ENCODE measurements at regions not wholly inside any gene's neighbourhood (a gene's known extent, or its start where the extent isn't known, plus 50 kb on each side); places are given as distances from the start of the nearest gene placed in this dataset.

- intact Hi-C loops (cut with DNase I): no loop called here
- DNase-seq (ENCODE audit: low spot score): no peak
Measured at GRCh38 chr10:42995537-42995936, 81.3 kb upstream of the RET start.

- intact Hi-C loops (cut with DNase I): no loop called here
- peak; percentile 71 for DNase-seq (ENCODE audit: low spot score)
Measured at GRCh38 chr10:42996588-42996987, 80.3 kb upstream of the RET start.

- intact Hi-C loops (cut with DNase I): no loop called here
- DNase-seq (ENCODE audit: low spot score): no peak
Measured at GRCh38 chr10:42997151-42997848, 79.6 kb upstream of the RET start.

GRCh38 chr10:42997849-42998165, 79.1 kb upstream of the RET start:
- intact Hi-C loops (cut with DNase I): no loop called here
- DNase-seq (ENCODE audit: low spot score): no peak

- DNase-seq (ENCODE audit: low spot score): no peak
- intact Hi-C loops (cut with DNase I): no loop called here
Measured at GRCh38 chr10:42998481-42999384, 78.1 kb upstream of the RET start.

- intact Hi-C loops (cut with DNase I): no loop called here
Measured at GRCh38 chr10:42999385-43000020, 77.4 kb upstream of the RET start.

GRCh38 chr10:43000021-43000411, 76.9 kb upstream of the RET start:
- intact Hi-C loops (cut with DNase I): no loop called here
- DNase-seq (ENCODE audit: low spot score): no peak

More at GRCh38 chr10:42999385-43000020, 77.4 kb upstream of the RET start:
- DNase-seq (ENCODE audit: low spot score): peak; percentile 67

GRCh38 chr10:43000651-43001426, 76.0 kb upstream of the RET start:
- intact Hi-C loops (cut with DNase I): no loop called here
- no peak for DNase-seq (ENCODE audit: low spot score)

GRCh38 chr10:43001427-43001795, 75.5 kb upstream of the RET start:
- intact Hi-C loops (cut with DNase I): no loop called here
- no peak for DNase-seq (ENCODE audit: low spot score)

GRCh38 chr10:43002596-43002995, 74.3 kb upstream of the RET start:
- DNase-seq (ENCODE audit: low spot score): no peak
- intact Hi-C loops (cut with DNase I): no loop called here

- intact Hi-C loops (cut with DNase I): no loop called here
Measured at GRCh38 chr10:43006490-43006889, 70.4 kb upstream of the RET start.

GRCh38 chr10:43012578-43012977, 64.3 kb upstream of the RET start:
- intact Hi-C loops (cut with DNase I): no loop called here
- DNase-seq (ENCODE audit: low spot score): no peak

More at GRCh38 chr10:43006490-43006889, 70.4 kb upstream of the RET start:
- DNase-seq (ENCODE audit: low spot score): no peak

- DNase-seq (ENCODE audit: low spot score): no peak
- intact Hi-C loops (cut with DNase I): no loop called here
Measured at GRCh38 chr10:43013065-43013464, 63.8 kb upstream of the RET start.

- intact Hi-C loops (cut with DNase I): no loop called here
- DNase-seq (ENCODE audit: low spot score): no peak
Measured at GRCh38 chr10:43024524-43024923, 52.3 kb upstream of the RET start.

- no peak for DNase-seq (ENCODE audit: low spot score)
- intact Hi-C loops (cut with DNase I): no loop called here
Measured at GRCh38 chr10:43024942-43025700, 51.7 kb upstream of the RET start.

GRCh38 chr10:43026039-43026973, 50.6 kb upstream of the RET start:
- intact Hi-C loops (cut with DNase I): no loop called here
- DNase-seq (ENCODE audit: low spot score): no peak

Measured in cardiac septum (tissue), 1 donor.